GM19467 (cell line): ENCODE measurements at regions not wholly inside any gene's neighbourhood (a gene's known extent, or its start where the extent isn't known, plus 50 kb on each side); places are given as distances from the start of the nearest gene placed in this dataset.

Source experiments
- ATAC-seq: cut with Tn5 transposase; IDR thresholded peaks from one replicate; pipeline ENCODE4 v1.9.1; 2021; ENCODE audit warnings: mild to moderate bottlenecking, moderate library complexity; ENCODE audit not compliant: unreplicated experiment

DNA sequence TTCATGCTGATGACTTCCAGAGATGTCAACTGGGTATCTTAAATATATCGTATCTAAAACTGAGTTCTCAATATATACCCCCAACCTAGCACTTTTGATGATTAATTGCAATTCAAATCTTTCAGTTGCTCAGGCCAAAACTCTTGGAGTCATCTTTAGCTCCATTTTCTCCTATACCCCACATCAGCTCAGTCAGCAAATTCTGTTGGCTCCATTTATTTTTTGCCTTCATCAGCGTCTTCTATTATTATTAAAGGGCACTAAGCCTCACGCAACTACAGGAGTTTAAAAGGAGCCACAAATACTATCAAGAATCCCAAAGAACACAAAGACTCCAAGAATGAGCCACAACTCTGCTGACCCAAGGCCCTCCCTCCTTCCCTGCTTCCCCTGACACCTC is 134.9 kb downstream of the KCTD12 start:
- no peak for ATAC-seq

DNA sequence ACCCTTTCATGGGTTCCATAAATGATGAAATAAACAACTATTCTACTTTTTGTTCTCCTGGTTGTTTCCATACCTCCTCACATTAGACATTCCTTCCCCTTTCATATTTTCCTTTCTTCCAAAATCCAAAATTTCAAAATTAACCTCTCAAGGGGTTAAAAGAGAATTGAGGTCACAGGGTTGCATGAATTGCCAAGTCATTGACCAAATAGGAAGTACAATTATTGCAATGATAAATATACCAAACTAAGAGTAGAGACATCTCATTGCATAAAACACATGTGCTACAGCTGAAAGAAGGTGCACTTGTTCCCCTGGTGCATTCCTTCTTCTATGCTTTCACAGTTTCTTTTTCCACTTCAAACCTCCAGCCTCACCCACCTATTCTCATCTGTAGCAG is 136.1 kb downstream of the KCTD12 start:
- no peak for ATAC-seq

DNA sequence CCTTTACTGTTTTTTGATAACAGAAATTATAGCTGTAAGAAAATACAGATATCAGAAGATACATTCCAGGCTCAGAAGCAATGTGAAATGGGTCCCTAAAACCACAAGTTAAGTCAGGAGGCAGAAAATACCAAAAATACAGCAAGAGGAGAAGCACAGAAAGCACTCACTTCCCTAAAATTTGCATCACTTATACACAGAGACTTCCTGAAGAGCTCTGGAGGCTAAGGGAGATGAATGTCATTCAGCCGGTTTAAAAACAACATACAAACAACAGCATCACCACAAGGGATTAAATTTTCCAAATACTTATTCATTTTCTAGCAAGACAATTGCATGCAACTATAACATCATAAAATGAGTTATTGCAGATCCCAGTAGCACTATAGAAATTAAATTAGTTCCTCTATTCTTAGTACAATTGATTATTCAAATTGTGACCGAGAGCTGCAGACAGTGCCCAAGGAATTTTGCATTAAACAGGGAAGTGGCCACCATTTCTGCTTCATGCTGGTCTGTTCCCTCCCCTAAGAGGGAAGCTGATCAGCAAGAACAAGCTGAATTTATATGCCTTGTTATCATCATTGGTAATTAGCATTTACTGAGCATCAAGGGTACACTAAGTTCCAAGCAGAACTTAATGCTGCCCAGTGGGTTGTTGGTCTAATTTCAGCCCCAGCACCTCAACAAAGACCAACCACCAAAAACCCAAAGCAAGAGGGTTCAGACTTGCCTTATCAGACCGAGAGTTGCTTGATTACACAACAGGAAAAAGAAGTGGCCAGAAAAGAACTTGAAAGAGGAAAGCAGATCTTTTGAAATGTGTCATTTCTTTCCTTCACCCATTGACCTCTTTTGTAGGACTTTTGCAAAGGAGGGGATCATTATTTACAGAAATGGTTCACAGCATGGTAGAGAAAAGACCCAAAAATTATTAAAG is 140.7 kb downstream of the KCTD12 start:
- peak; percentile 74 for ATAC-seq

DNA sequence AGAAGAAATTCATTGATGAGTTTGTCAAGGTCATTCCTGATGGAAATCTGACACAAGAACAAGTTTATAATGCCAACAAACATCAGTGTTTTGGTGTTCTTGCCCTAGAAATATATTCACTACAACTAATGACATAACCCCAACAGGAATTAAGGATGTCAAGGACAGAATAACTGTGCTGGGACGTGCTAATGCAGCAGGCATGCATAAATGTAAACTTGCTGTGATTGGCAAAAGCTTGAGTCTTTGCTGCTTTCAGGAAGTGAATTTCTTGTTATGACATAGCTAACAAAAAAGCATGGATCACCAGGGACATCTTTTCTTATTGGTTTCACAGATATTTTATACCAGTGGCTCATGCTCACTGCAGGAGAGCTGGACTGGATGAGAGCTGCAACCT is 144.6 kb downstream of the KCTD12 start:
- ATAC-seq, result no peak

DNA sequence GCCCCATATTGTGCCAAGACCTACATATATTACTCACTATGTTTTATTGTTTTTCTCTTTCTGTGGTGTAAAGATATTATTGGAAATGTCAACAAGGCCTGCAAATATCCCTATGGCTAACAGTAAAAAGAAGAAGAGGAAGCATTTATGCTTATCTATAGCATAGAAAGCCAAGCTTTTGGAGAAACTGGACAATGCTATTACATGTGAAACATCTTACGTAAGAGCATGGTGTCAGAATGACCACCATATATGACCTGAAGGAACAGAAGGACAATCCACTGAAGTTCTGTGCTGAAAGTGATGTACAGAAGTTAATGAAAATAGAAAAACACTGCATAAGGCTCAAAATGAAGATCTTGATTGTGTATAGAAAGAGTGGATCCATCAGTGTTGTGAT is 145.2 kb downstream of the KCTD12 start:
- no peak for ATAC-seq

DNA sequence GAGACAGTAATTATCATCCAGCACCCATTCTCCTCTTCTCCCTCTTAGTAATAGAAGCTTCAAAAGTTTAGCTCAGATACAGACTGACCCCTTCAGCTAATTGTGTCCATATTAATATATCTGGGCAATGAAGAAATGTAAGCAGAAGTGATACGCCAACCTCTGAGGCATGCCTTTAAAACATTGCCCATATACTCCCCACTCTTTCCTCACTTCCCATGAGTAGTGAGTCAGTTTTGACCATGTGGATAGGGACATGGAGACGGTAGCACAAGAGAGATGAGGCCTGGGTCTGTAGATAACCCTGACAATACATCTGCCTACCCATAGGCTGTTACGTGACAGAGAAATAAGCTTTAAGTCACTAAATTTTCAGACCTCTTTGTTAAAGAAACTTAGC is 147.6 kb downstream of the KCTD12 start:
- ATAC-seq, result no peak

DNA sequence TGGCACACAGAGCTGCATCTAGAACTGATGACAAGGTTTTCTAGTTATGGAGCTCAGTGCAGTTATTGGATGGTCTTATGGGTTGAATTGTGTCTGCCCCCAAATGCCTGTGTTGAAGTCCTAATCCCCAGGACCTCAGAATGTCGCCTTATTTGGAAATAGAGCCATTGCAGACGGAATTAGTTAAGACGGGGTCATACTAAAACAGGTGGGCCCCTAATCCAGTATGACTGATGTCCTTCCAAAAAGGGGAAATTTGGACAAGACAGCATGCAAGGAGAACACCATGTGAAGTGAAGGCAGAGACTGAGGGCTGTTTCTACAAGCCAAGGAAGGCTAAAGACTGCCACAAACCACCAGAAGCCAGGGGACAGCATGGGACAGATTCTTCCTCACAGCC is 148.7 kb downstream of the KCTD12 start:
- ATAC-seq, result no peak

DNA sequence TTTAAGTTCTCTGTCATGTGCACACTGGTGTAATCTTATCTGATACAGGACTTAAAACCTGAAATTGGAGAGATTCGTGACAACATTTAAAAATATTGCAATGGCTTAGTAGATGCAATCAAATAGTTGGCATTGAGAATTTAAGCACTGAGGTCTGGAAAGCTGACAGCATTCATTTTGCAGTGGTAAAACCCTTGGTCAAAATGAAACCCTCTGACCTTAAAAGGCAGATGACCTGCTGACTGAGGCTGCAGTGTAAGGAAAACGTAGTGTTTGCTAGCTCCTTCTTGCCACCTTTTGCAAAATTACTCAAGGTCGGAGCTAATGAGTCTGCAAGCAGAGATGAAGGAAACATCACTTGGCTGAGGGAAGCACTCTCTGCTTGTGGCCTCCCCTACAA is 150.6 kb downstream of the KCTD12 start:
- no peak for ATAC-seq

DNA sequence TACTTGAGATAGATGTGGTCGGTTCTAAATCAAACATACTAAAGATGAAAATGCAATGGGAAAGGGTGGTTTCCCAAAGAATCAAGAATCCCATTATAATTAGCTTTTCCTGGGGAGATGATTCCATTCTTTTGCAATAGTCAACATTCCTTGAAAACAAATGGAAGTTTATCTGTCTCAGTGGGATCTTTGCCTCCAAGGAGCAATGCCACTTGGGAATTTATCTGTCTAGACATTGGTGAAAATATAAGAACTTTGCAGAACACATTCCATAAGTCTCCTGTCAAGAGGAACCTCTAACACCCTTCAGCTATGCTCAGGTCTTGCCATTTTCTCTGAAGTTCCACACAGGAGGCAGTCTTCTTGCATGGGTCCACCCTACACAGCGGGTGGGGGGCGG is 152.5 kb downstream of the KCTD12 start:
- ATAC-seq, result no peak

DNA sequence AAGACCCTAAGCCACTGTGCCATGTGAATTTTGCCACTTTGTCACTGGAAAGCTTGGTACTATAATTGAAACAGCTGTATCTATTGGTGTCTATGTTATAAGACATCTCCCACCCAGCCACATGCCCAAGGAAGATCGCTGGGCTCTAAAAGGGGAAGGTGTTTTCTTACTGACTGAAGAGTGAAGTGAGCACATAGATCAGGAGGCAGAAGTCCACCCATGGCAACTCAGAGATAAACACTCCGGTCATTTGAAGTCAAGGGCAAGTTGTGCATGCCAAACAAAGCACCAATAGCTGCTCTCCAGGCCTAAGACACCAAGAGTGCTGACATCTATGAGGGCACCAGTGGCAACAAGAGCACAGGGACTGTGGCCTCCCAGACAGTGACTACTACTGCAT is 153.8 kb downstream of the KCTD12 start:
- no peak for ATAC-seq

DNA sequence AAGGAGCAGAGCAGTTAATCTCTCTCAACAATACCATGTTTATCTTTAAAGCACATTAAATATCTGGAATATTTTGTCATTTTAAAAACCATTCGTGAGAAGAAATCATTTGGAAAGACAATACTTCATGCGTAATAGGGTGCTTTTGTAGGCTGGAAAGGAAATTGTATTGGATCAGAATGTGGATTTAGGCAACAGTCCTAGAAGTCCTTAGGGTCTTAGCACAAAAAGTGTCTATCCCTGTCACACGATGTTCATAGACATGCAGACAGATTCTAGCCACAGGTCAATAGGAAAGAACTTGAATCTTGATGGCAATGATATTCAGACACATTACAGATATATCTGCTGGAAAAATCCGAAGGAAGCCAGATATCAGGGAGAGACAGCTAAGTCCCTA is 156.0 kb downstream of the KCTD12 start:
- no peak for ATAC-seq

DNA sequence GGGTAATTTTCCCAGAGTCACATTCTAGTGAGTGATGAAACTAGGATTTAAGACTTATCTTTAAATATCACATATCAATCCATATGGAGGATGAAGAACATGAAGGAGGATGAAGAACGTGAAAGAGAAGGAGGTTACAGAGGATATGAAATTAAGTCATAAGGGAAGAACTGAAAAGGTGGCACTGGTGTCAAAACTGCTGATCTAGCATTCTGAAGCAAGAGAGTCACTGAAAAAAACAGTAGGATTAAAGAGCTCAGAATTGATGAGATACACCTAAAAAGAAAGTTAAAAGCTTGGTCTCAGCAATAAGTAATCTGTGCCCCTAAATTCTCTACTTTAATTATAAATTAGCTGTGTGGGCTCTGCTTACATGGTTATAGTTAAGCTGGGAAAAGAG is 156.5 kb downstream of the KCTD12 start:
- ATAC-seq, result no peak

DNA sequence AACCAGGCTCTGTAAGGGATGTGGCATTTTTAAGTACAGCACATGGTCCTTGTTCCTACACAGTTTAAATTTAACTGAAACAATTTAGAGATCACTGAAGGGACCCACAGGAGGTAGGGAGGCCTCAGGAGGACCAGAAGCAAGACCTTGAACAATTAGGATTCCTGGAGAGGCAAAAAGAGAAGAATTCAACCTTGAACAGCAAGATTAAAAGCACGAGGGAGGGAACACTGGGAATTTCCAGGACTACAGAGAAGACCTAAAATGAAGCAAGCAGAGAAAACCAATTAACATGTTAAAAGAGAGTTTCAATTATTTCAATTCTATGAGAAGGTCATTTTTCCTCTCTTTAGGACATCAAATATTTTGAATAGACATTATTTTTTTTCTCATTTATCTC is 160.3 kb downstream of the KCTD12 start:
- no peak for ATAC-seq

DNA sequence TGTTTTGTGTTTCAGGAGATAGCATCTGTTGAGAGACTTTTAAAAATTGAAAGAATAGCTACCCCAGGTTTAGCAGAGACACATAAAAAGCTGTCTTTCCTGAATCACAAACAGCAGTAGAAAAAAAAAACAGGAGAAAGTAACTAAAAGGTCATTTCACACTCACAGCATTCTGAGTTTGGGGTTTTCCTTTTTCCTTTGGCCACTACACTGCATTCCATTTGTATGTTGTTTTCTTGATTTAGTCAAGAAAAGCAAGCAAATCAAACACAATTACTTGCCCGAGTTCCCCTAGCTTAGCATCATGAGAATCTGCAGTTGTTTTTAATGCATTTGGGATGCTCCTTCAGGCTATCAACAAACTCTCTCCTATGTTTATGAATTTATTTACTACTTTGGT is 161.0 kb downstream of the KCTD12 start:
- ATAC-seq, result no peak

DNA sequence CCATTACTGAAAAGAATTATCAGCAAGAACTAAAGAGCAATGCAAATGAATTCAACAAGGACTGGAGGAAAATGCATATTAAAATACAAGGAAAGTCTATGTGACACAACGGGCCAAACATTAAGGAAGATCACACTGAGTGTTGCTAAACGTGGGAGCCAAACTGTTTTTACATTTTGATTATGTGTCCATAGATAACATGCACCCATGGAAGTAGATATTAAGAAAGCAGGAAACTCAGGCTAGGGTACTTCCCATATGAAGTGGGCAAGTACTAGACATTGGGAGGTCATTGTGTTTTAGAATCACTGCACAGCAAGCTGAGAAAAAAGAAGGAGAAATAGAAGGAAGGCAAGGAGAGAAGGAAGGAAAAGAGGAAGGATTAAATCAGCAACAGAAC is 161.8 kb downstream of the KCTD12 start:
- no peak for ATAC-seq

DNA sequence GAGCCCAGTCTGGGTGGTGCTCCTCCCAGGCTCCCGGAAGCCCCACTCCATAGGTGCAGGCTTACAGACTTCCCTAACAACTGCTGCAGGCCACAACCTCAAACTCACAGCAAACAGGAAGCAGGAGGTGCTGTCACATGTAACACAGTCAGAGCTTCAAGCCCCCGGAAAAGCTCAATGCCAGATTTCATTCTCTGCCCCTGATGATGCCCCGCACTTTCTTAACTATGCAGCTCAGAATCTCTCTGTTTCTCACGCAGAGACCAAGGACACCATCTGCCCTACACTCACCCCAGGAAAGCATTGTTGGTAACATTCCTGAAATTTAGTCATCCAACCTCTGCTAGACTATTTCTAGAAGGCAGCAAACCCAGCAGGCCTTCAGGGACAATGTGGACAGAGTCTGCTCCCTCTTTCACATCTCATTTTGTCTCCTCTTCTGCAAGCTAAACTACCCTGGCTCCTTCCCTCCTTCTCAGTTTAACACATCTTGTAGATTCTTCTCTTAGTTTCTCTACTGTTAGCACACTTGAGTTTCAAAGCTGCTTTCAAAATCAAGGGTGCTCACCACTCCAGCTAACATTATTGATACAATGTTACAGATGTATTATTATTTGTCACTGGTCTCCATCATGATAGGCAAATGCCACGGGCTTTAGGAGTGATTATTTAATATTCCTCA is 162.5 kb downstream of the KCTD12 start:
- no peak for ATAC-seq

DNA sequence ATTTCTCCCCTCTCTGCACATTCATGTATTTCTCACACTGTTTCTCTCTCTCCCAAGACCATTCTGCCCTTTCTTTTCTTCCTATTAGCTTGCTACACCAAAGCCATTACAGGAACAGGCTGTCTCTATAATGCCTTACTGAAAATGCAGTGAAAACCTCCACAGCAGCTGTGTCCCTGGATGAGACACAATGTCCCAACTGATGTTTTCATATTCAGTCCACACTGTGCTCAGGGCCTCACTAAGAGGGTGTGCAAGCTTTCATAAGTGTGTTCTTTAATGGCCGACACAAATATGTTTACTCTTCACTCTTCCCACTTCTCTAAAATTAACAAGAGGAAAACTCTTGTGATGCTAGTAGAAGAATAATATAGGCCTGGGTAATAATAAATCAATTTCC is 163.4 kb downstream of the KCTD12 start:
- no peak for ATAC-seq

DNA sequence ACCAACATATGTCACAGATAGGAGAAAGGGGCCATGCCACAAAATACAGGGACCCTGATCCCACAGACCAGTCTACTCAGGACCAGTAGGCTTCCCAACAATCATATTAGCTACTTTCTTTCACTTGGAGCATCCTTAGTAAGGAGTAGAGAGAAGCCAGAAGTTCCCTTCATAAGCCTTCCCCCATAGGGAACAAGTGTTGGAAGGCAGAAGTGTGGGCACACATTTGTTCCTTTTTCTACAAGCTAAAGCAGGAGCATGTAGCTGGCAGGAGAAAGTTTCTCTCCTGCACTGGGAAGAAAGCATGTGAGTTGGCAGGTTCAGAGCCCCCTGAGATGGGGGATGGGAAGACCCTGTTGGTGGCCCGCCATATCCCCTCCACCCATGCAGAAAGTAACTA is 165.4 kb downstream of the KCTD12 start:
- ATAC-seq, result no peak

DNA sequence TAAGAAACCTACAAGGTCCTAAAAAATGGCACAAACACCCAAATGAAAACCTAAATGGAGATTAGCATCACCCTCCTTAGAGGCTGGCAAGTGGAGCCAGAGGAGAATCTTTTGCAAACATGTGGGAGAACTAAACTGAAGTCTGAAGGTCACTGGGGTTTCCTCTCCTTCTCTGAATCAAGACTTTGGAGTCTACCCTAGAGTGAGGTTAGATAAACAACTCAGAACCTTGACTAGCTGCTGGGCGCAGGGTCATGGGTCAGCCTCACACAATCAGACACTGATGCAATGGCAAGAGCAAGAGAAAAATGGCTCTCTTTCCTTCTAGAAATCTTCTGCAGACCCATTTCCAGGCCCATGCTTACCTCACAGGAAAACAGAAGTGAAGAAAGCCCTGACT is 165.8 kb downstream of the KCTD12 start:
- no peak for ATAC-seq

DNA sequence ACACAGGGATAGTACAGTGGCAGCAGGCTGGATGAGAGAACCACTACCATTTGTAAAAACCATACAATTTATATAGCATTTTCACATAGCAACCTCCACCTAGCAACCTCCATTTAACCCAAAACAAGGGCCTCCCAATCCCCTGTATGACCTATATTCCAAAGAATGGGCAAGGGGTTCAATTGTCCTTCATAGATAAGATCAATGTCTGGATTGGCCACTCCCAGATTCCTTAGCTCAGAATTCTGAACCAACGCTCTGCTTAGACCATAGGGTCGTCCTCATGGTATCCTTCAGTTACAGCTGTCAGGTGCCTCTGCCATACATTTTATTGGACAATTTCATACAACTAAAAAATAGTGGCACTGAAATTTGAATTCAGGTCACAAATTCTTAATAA is 166.2 kb downstream of the KCTD12 start:
- ATAC-seq, result no peak

DNA sequence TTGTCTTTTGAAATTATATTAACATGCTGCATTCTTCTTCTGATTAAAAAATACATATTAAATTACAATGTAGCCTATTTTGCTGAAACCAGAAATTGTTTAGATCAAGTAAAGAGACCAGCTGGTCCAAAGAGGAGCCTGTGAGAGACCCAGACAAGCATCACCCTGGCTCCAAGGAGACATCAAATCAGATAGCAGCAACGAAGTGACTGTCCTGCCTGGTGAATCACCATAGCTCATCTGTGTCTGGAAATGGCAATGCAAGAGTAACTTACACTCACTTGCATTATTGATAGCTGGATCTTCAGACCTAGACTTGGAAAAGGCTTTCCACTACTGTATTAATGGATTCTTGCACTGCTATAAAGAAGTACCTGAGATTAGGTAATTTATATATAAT is 169.1 kb downstream of the KCTD12 start:
- no peak for ATAC-seq

DNA sequence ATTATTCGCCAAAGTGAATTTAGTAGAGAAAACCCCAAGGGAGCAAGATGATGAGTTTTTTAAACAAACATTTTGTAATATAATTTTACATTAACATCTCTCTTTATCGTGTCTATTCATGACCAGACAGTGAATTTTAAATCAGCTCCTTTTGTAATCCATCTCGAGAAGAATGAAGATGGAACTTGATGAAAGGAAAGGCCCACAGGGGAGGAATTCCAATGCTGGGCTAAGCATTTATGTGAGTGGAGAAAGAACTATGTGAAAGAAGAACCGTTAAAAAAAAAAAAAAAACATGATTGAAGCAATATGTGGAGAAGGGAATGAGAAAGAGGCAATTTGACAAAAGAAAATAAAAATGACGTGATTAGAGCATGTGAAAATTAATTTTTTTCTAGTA is 170.6 kb downstream of the KCTD12 start:
- no peak for ATAC-seq
